Neural progenitor cell (in vitro differentiated cells): ENCODE measurements at regions not wholly inside any gene's neighbourhood (a gene's known extent, or its start where the extent isn't known, plus 50 kb on each side); places are given as distances from the start of the nearest gene placed in this dataset.
A peak's percentile ranks its signal among the peaks of the same experiment; 100 is the strongest.

Source experiments
- DNase-seq: peaks from one replicate; pipeline ENCODE4 v3.0.0-alpha.2; 2016; ENCODE audit warnings: low spot score
- H2AFZ ChIP-seq: fragments of 200-600 bp; sonication (generic); replicated peaks from 2 replicates; pipeline ENCODE4 v1.6.1; 2016; ENCODE audit warnings: antibody characterized with exemption
- H3F3A ChIP-seq: fragments of 200-600 bp; sonication (generic); 2 replicates; pipeline ENCODE4 v1.6.1; 2016; ENCODE audit warnings: antibody characterized with exemption, low read depth
- H3K27ac ChIP-seq: fragments of 200-600 bp; sonication (generic); 2 replicates; pipeline ENCODE4 v1.5.1; 2016; ENCODE audit warnings: mild to moderate bottlenecking
- H3K27me3 ChIP-seq: fragments of 200-600 bp; sonication (generic); 2 replicates; pipeline ENCODE4 v1.6.1; 2016; ENCODE audit warnings: mild to moderate bottlenecking, moderate library complexity
- H3K36me3 ChIP-seq: fragments of 200-600 bp; sonication (generic); 2 replicates; pipeline ENCODE4 v1.5.1; 2016
- H3K4me1 ChIP-seq: fragments of 200-600 bp; sonication (generic); 2 replicates; pipeline ENCODE4 v1.6.1; 2016; ENCODE audit warnings: mixed run types
- H3K4me2 ChIP-seq: fragments of 200-600 bp; sonication (generic); 2 replicates; pipeline ENCODE4 v1.6.1; 2016
- H3K4me3 ChIP-seq: fragments of 200-600 bp; sonication (generic); 2 replicates; pipeline ENCODE4 v1.5.1; 2016
- H3K79me2 ChIP-seq: fragments of 200-600 bp; sonication (generic); 2 replicates; pipeline ENCODE4 v1.6.1; 2016; ENCODE audit warnings: low read depth
- H3K9ac ChIP-seq: fragments of 200-600 bp; sonication (generic); 2 replicates; pipeline ENCODE4 v1.6.1; 2016
- H3K9me3 ChIP-seq: fragments of 200-600 bp; sonication (generic); 2 replicates; pipeline ENCODE4 v1.5.1; 2016; ENCODE audit warnings: low read depth
- H4K20me1 ChIP-seq: fragments of 200-600 bp; sonication (generic); 2 replicates; pipeline ENCODE4 v1.6.1; 2016; ENCODE audit warnings: low read depth
- H3K27ac Mint-ChIP-seq: 3 replicates; pipeline ENCODE4 v1.8.0; 2021; ENCODE audit warnings: mixed read lengths
- H3K27me3 Mint-ChIP-seq: 2 replicates; pipeline ENCODE4 v1.8.0; 2022; ENCODE audit warnings: low read depth, mild to moderate bottlenecking, inconsistent platforms, moderate library complexity, mixed read lengths; ENCODE audit not compliant: insufficient read depth
- H3K36me3 Mint-ChIP-seq: 3 replicates; pipeline ENCODE4 v1.8.0; 2021; ENCODE audit warnings: mixed read lengths
- H3K4me1 Mint-ChIP-seq: 3 replicates; pipeline ENCODE4 v1.8.0; 2021; ENCODE audit warnings: mixed read lengths
- H3K4me3 Mint-ChIP-seq: 3 replicates; pipeline ENCODE4 v1.8.0; 2021; ENCODE audit warnings: mild to moderate bottlenecking, moderate library complexity, mixed read lengths
- H3K9me3 Mint-ChIP-seq: 3 replicates; pipeline ENCODE4 v1.8.0; 2020; ENCODE audit warnings: mixed read lengths
- CTCF ChIP-seq: fragments of 200-600 bp; sonication (generic); IDR thresholded peaks from 2 replicates; pipeline ENCODE4 v1.5.1; 2017; ENCODE audit warnings: antibody characterized with exemption, mild to moderate bottlenecking
- EZH2 ChIP-seq: fragments of 200-600 bp; sonication (generic); IDR thresholded peaks from 2 replicates; pipeline ENCODE4 v1.6.1; 2017; ENCODE audit warnings: antibody characterized with exemption, mild to moderate bottlenecking, moderate library complexity
- EZH2phosphoT487 ChIP-seq: fragments of 200-600 bp; sonication (generic); IDR thresholded peaks from 2 replicates; pipeline ENCODE4 v1.6.1; 2017; ENCODE audit warnings: antibody characterized with exemption

GRCh38 chr9:2377834-2378233 is 243.8 kb upstream of the VLDLR start:
- Mint-ChIP-seq H3K9me3 (peaks cover 22% of the 10 kb centered on the region), H3K27ac (no peak overlapping the region), H3K27me3 (peaks cover 4% of the 10 kb centered on the region)

GRCh38 chr9:2378266-2378665 is 243.3 kb upstream of the VLDLR start:
- Mint-ChIP-seq H3K4me1 (peaks cover 6% of the 10 kb centered on the region), H3K27me3 (peaks cover 4% of the 10 kb centered on the region), H3K27ac (no peak overlapping the region), H3K9me3 (peaks cover 19% of the 10 kb centered on the region), H3K36me3 (peaks cover 3% of the 10 kb centered on the region), H3K4me3 (no peak overlapping the region)
- H2AFZ ChIP-seq: no peak overlapping the region
- no peaks in the 10 kb centered on the region for H3K27me3 ChIP-seq
- no peak overlapping the region for H3K27ac ChIP-seq
- no peak for DNase-seq
- H3K4me2 ChIP-seq: no peak overlapping the region
- H3K4me1 ChIP-seq: no peaks in the 10 kb centered on the region
- no peaks in the 10 kb centered on the region for H3K79me2 ChIP-seq
- no peak overlapping the region for H3K9ac ChIP-seq
- no peak for TF ChIP-seq CTCF
- no peak for TF ChIP-seq EZH2
- no peak for TF ChIP-seq EZH2phosphoT487
- no peaks in the 10 kb centered on the region for H3K36me3 ChIP-seq
- H3K4me3 ChIP-seq: no peak overlapping the region
- no peaks in the 10 kb centered on the region for H3F3A ChIP-seq
- no peaks in the 10 kb centered on the region for H3K9me3 ChIP-seq
- no peaks in the 10 kb centered on the region for H4K20me1 ChIP-seq

More at GRCh38 chr9:2377834-2378233, 243.8 kb upstream of the VLDLR start:
- Mint-ChIP-seq H3K4me1 (peaks cover 6% of the 10 kb centered on the region), H3K4me3 (no peak overlapping the region), H3K36me3 (peaks cover 3% of the 10 kb centered on the region)
- TF ChIP-seq CTCF (no peak), EZH2 (no peak), EZH2phosphoT487 (no peak)
- H3K27ac ChIP-seq: no peak overlapping the region
- no peak overlapping the region for H3K4me3 ChIP-seq
- H3F3A ChIP-seq: no peaks in the 10 kb centered on the region
- no peaks in the 10 kb centered on the region for H3K4me1 ChIP-seq
- no peaks in the 10 kb centered on the region for H3K27me3 ChIP-seq
- no peaks in the 10 kb centered on the region for H3K36me3 ChIP-seq
- no peak overlapping the region for H3K9ac ChIP-seq
- no peaks in the 10 kb centered on the region for H3K79me2 ChIP-seq
- H3K4me2 ChIP-seq: no peak overlapping the region
- no peaks in the 10 kb centered on the region for H4K20me1 ChIP-seq
- no peak for DNase-seq
- no peak overlapping the region for H2AFZ ChIP-seq
- no peaks in the 10 kb centered on the region for H3K9me3 ChIP-seq

GRCh38 chr9:2378816-2379215 is 242.8 kb upstream of the VLDLR start:
- no peak overlapping the region for H3K4me3 ChIP-seq
- peaks cover 6% of the 10 kb centered on the region for H3K4me1 Mint-ChIP-seq
- H3K27me3 Mint-ChIP-seq: peaks cover 4% of the 10 kb centered on the region
- no peaks in the 10 kb centered on the region for H3K4me1 ChIP-seq
- no peaks in the 10 kb centered on the region for H3K36me3 ChIP-seq
- H2AFZ ChIP-seq: no peak overlapping the region
- H3K9me3 Mint-ChIP-seq: peaks cover 15% of the 10 kb centered on the region
- H3K27me3 ChIP-seq: no peaks in the 10 kb centered on the region
- H3K36me3 Mint-ChIP-seq: peaks cover 3% of the 10 kb centered on the region
- H3F3A ChIP-seq: no peaks in the 10 kb centered on the region
- no peaks in the 10 kb centered on the region for H3K9me3 ChIP-seq
- H3K4me2 ChIP-seq: no peak overlapping the region
- no peaks in the 10 kb centered on the region for H3K79me2 ChIP-seq
- no peak for DNase-seq
- no peak overlapping the region for H3K27ac ChIP-seq
- H4K20me1 ChIP-seq: no peaks in the 10 kb centered on the region
- H3K27ac Mint-ChIP-seq: no peak overlapping the region
- TF ChIP-seq EZH2phosphoT487 (no peak), EZH2 (no peak), CTCF (no peak)
- H3K9ac ChIP-seq: no peak overlapping the region
- no peak overlapping the region for H3K4me3 Mint-ChIP-seq

- H3K4me3 Mint-ChIP-seq: no peak overlapping the region
- H3K27ac Mint-ChIP-seq: no peak overlapping the region
These were observed 236.8 kb upstream of the VLDLR start for GRCh38 chr9:2384741-2385140.

More at GRCh38 chr9:2384741-2385140, 236.8 kb upstream of the VLDLR start:
- Mint-ChIP-seq H3K27me3 (peaks cover 4% of the 10 kb centered on the region), H3K36me3 (peaks cover 1% of the 10 kb centered on the region), H3K9me3 (peaks cover 7% of the 10 kb centered on the region), H3K4me1 (peaks cover 18% of the 10 kb centered on the region)
- H3K9ac ChIP-seq: no peak overlapping the region
- TF ChIP-seq CTCF (no peak), EZH2phosphoT487 (no peak), EZH2 (no peak)
- H3K4me1 ChIP-seq: no peaks in the 10 kb centered on the region
- DNase-seq: no peak
- no peak overlapping the region for H3K4me3 ChIP-seq
- H3K4me2 ChIP-seq: no peak overlapping the region
- no peaks in the 10 kb centered on the region for H4K20me1 ChIP-seq
- H3F3A ChIP-seq: no peaks in the 10 kb centered on the region
- no peaks in the 10 kb centered on the region for H3K36me3 ChIP-seq
- no peaks in the 10 kb centered on the region for H3K27me3 ChIP-seq
- H3K79me2 ChIP-seq: no peaks in the 10 kb centered on the region
- no peaks in the 10 kb centered on the region for H3K9me3 ChIP-seq
- H3K27ac ChIP-seq: no peak overlapping the region
- H2AFZ ChIP-seq: peak overlapping the region; percentile 17
